Eye (tissue), 1 donor: ENCODE measurements at regions not wholly inside any gene's neighbourhood (a gene's known extent, or its start where the extent isn't known, plus 50 kb on each side); places are given as distances from the start of the nearest gene placed in this dataset.
A peak's percentile ranks its signal among the peaks of the same experiment; 100 is the strongest.

Experiments used
- DNase-seq: peaks from one replicate; pipeline ENCODE4 v3.0.0-alpha.2; 2015

- no peak for DNase-seq
Observed at GRCh38 chr19:32191921-32192320, 153.5 kb upstream of the ZNF507 start.

GRCh38 chr19:32195706-32196610, 149.5 kb upstream of the ZNF507 start:
- DNase-seq: no peak

- no peak for DNase-seq
Observed at GRCh38 chr19:32196690-32197420, 148.6 kb upstream of the ZNF507 start.

GRCh38 chr19:32197896-32198882, 147.2 kb upstream of the ZNF507 start:
- no peak for DNase-seq

- DNase-seq: no peak
Observed at GRCh38 chr19:32199501-32200040, 145.8 kb upstream of the ZNF507 start.

- no peak for DNase-seq
Observed at GRCh38 chr19:32200312-32201038, 144.9 kb upstream of the ZNF507 start.

- peak; percentile 42 for DNase-seq
Observed at GRCh38 chr19:32201211-32201610, 144.2 kb upstream of the ZNF507 start.

- DNase-seq: peak; percentile 64
Observed at GRCh38 chr19:32201636-32202051, 143.8 kb upstream of the ZNF507 start.

- no peak for DNase-seq
Observed at GRCh38 chr19:32202244-32202643, 143.2 kb upstream of the ZNF507 start.

- no peak for DNase-seq
Observed at GRCh38 chr19:32203161-32203560, 142.2 kb upstream of the ZNF507 start.

- DNase-seq: no peak
Observed at GRCh38 chr19:32206065-32206464, 139.3 kb upstream of the ZNF507 start.

GRCh38 chr19:32208060-32208459, 137.3 kb upstream of the ZNF507 start:
- DNase-seq: no peak

GRCh38 chr19:32219392-32219791, 126.0 kb upstream of the ZNF507 start:
- DNase-seq: no peak

GRCh38 chr19:32219881-32220472, 125.4 kb upstream of the ZNF507 start:
- no peak for DNase-seq

- DNase-seq: no peak
Observed at GRCh38 chr19:32220951-32221350, 124.5 kb upstream of the ZNF507 start.

GRCh38 chr19:32222556-32222955, 122.9 kb upstream of the ZNF507 start:
- no peak for DNase-seq

GRCh38 chr19:32223106-32223505, 122.3 kb upstream of the ZNF507 start:
- DNase-seq: no peak

- peak; percentile 38 for DNase-seq
Observed at GRCh38 chr19:32223595-32224370, 121.6 kb upstream of the ZNF507 start.

GRCh38 chr19:32224371-32225244, 120.8 kb upstream of the ZNF507 start:
- peak; percentile 88 for DNase-seq
